ENCODE measurements at regions not wholly inside any gene's neighbourhood (a gene's known extent, or its start where the extent isn't known, plus 50 kb on each side); places are given as distances from the start of the nearest gene placed in this dataset.

DNA sequence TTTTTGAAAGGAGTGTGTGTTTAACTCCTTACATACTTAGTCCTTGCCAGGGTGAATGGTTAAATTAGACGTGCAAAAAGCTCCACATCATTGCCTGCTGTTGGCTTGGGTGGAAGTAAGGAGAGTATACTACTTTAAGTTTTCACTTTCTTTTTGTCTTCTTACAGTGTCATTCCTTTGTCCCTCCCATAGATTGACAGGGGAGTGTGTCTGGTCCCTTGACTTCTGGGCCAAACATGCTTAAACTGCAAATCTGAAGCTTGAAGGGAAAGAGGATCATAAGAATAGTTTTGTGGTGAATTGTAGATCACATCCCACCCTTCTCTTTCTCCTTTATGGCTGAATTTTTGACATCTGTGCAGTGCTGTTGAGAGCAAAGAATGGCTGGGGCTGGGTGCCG lies 355.8 kb upstream of the C2CD4B start:
- Histone ChIP-seq H3K27me3 (no peaks in the 10 kb centered on the region), H3K27ac (no peak overlapping the region), H3K4me1 (no peaks in the 10 kb centered on the region), H3K4me3 (no peak overlapping the region), H3K9me3 (no peaks in the 10 kb centered on the region), H3K36me3 (no peaks in the 10 kb centered on the region)
- WGBS, 5 donors: 95 to 97% (median 95%) methylated on average over 2 of the region's 2 CpGs
- intact Hi-C loops (cut with DNase I; ENCODE audit: low total_unique reads): no loop called here
- no peak for TF ChIP-seq POLR2A (IDR thresholded peaks at IDR 0.05)
- TF ChIP-seq POLR2AphosphoS5 (IDR thresholded peaks at IDR 0.05): no peak
- no peak for TF ChIP-seq CTCF (IDR thresholded peaks at IDR 0.05)
- TF ChIP-seq EP300 (IDR thresholded peaks at IDR 0.05): no peak
- no peak for DNase-seq

DNA sequence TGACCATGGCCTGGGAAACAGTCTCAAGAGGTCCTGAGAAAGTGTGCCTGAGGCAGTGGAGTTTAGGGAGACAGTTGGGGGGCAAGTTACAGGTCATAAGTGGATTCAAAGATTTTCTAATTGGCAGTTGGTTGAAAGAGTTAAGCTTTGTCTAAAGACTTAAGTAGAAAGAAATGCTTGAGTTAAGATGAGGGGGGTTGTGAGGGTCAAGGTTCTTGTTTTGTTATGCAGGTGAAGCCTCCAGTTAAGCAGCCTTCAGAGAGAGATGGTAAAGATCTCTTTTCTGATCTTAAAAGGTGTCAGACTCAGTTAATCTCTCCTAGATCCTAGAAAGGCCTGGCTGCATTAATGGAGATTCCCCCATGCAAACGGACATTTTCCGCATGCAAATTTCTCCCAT lies 356.3 kb upstream of the C2CD4B start:
- intact Hi-C loops (cut with DNase I; ENCODE audit: low total_unique reads): no loop called here
- no peak overlapping the region for H3K27ac ChIP-seq
- H3K27me3 ChIP-seq: no peaks in the 10 kb centered on the region
- no peak overlapping the region for H3K4me3 ChIP-seq
- no peaks in the 10 kb centered on the region for H3K36me3 ChIP-seq
- TF ChIP-seq EP300 (IDR thresholded peaks at IDR 0.05): no peak
- no peak for TF ChIP-seq CTCF (IDR thresholded peaks at IDR 0.05)
- TF ChIP-seq POLR2A (IDR thresholded peaks at IDR 0.05): no peak
- WGBS, 5 donors: 96 to 98% (median 97%) methylated on average over 2 of the region's 2 CpGs
- no peak for DNase-seq
- no peaks in the 10 kb centered on the region for H3K4me1 ChIP-seq
- H3K9me3 ChIP-seq: no peaks in the 10 kb centered on the region

- DNase-seq: no peak
- intact Hi-C loops (cut with DNase I; ENCODE audit: low total_unique reads): no loop called here
- 79 to 88% (median 80%) methylated on average over 4 of the region's 4 CpGs for WGBS, 5 donors
Observed at GRCh38 chr15:62524848-62525247, 359.8 kb upstream of the C2CD4B start.

GRCh38 chr15:62527387-62527786 lies 362.3 kb upstream of the C2CD4B start:
- H3K27ac ChIP-seq: no peak overlapping the region
- no peak overlapping the region for H3K4me3 ChIP-seq
- H3K4me1 ChIP-seq: no peaks in the 10 kb centered on the region
- intact Hi-C loops (cut with DNase I; ENCODE audit: low total_unique reads): no loop called here
- H3K36me3 ChIP-seq: no peaks in the 10 kb centered on the region
- TF ChIP-seq EP300 (IDR thresholded peaks at IDR 0.05): no peak
- TF ChIP-seq POLR2A (IDR thresholded peaks at IDR 0.05): no peak
- TF ChIP-seq CTCF (IDR thresholded peaks at IDR 0.05): no peak
- TF ChIP-seq POLR2AphosphoS5 (IDR thresholded peaks at IDR 0.05): no peak
- 66 to 78% (median 74%) methylated on average over 2 of the region's 2 CpGs for WGBS, 5 donors
- no peaks in the 10 kb centered on the region for H3K27me3 ChIP-seq
- no peaks in the 10 kb centered on the region for H3K9me3 ChIP-seq
- DNase-seq: no peak

More at GRCh38 chr15:62524848-62525247, 359.8 kb upstream of the C2CD4B start:
- H3K27me3 ChIP-seq: no peaks in the 10 kb centered on the region
- no peaks in the 10 kb centered on the region for H3K36me3 ChIP-seq
- H3K27ac ChIP-seq: no peak overlapping the region
- TF ChIP-seq POLR2A (IDR thresholded peaks at IDR 0.05) (no peak), CTCF (IDR thresholded peaks at IDR 0.05) (no peak), POLR2AphosphoS5 (IDR thresholded peaks at IDR 0.05) (no peak), EP300 (IDR thresholded peaks at IDR 0.05) (no peak)
- no peak overlapping the region for H3K4me3 ChIP-seq
- H3K9me3 ChIP-seq: no peaks in the 10 kb centered on the region
- no peaks in the 10 kb centered on the region for H3K4me1 ChIP-seq
